H1 (cell line): ENCODE measurements at regions not wholly inside any gene's neighbourhood (a gene's known extent, or its start where the extent isn't known, plus 50 kb on each side); places are given as distances from the start of the nearest gene placed in this dataset.

Source experiments
- RAD21 ChIP-seq, 2 experiments: IDR thresholded peaks in 1 of 2; conservative IDR thresholded peaks in 1 of 2; 2 replicates each; pipeline ENCODE4 v1.6.1; 2011; ENCODE audit warnings: low read depth in 2 of 2, low read length in 2 of 2, improper control_type of control experiment in 1 of 2, inconsistent platforms in 1 of 2, mild to moderate bottlenecking in 1 of 2, moderate library complexity in 1 of 2
- RFX5 ChIP-seq: IDR thresholded peaks from 2 replicates; pipeline ENCODE4 v1.6.1; 2011; ENCODE audit warnings: low read depth, low read length, improper control_type of control experiment, borderline replicate concordance
- SP1 ChIP-seq: IDR thresholded peaks from 2 replicates; pipeline ENCODE4 v1.6.1; 2011; ENCODE audit warnings: low read depth, low read length
- TF ChIP-seq, protein P1 (sequence below), 3 experiments: IDR thresholded peaks; 1 replicate in 2 of 3; 2 replicates in 1 of 3; pipeline versions ENCODE4 v1.5.1 to v1.6.1; 2011; ENCODE audit warnings: low read length in 3 of 3, mild to moderate bottlenecking in 3 of 3, inconsistent platforms in 2 of 3, low read depth in 1 of 3, moderate library complexity in 1 of 3; ENCODE audit not compliant: insufficient read depth in 1 of 3; ENCODE audit errors: control extremely low read depth in 1 of 3

DNA sequence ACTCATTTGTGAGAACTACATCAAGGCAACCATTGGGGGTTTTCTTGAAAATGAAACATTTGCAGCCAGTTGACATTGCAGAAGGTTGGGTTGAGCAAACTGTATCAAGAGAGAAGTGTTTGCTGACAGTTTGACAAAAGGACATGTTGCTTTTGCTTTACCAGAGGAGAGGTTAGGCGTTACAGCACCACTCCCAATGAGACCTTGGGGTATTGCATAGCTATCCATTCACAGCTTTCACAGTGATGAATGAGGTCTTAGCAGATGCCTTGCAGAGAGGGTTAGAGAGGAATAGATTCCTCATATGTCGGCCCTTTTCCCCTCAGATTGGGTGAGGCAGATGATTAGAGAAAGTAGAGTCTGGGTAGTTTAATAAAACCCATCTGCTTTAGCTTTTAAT, 988.9 kb upstream of the FLRT2 start (continued):
- TF ChIP-seq SP1: no peak
- TF ChIP-seq, protein P1, sequence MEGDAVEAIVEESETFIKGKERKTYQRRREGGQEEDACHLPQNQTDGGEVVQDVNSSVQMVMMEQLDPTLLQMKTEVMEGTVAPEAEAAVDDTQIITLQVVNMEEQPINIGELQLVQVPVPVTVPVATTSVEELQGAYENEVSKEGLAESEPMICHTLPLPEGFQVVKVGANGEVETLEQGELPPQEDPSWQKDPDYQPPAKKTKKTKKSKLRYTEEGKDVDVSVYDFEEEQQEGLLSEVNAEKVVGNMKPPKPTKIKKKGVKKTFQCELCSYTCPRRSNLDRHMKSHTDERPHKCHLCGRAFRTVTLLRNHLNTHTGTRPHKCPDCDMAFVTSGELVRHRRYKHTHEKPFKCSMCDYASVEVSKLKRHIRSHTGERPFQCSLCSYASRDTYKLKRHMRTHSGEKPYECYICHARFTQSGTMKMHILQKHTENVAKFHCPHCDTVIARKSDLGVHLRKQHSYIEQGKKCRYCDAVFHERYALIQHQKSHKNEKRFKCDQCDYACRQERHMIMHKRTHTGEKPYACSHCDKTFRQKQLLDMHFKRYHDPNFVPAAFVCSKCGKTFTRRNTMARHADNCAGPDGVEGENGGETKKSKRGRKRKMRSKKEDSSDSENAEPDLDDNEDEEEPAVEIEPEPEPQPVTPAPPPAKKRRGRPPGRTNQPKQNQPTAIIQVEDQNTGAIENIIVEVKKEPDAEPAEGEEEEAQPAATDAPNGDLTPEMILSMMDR (IDR thresholded peaks at IDR 0.05; ENCODE audit: control extremely low read depth in 1 of 3, insufficient read depth in 1 of 3, low read depth in 1 of 3, low read length in 3 of 3): no peak
- TF ChIP-seq RFX5: no peak
- no peak for TF ChIP-seq RAD21 (IDR thresholded peaks at IDR 0.05 in 1 of 2, conservative IDR thresholded peaks at IDR 0.05 in 1 of 2; ENCODE audit: low read depth in 2 of 2, low read length in 2 of 2)
